ENCODE measurements at regions not wholly inside any gene's neighbourhood (a gene's known extent, or its start where the extent isn't known, plus 50 kb on each side); places are given as distances from the start of the nearest gene placed in this dataset.

DNA sequence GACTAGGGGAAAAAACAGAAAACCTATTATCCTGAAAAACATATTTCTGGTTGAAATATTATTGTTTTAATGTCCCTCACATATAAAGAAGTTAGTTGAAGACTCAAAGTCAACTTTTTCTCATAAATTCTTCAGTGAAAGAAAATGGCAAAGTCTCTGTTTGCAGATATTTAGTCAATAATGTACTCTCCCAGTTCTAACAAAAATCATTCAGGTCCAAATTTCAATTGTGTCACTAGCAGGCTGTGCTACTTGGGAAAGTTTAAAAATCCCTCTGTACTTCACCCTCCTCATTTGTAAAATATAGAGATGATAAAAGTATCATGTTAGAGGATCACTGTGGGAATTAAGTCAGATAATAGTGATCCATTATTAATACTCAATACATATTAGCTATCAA lies 496.5 kb downstream of the FSCB start:
- Histone ChIP-seq H3K27me3 (ENCODE audit: control insufficient read depth, insufficient read depth, low read length) (no peaks in the 10 kb centered on the region), H3K9ac (ENCODE audit: low read depth, low read length) (no peak overlapping the region), H3K4me3 (ENCODE audit: low read depth, low read length) (no peak overlapping the region), H3K9me3 (ENCODE audit: control insufficient read depth, insufficient read depth, low read length) (0 out of 2 replicates have a peak, but pooled peaks cover 2% of the 10 kb centered on the region), H3K4me1 (ENCODE audit: control insufficient read depth, insufficient read depth, low read length) (no peaks in the 10 kb centered on the region), H3K36me3 (ENCODE audit: control insufficient read depth, insufficient read depth, low read length) (no peaks in the 10 kb centered on the region), H3K27ac (ENCODE audit: low read depth, low read length) (no peak overlapping the region)

DNA sequence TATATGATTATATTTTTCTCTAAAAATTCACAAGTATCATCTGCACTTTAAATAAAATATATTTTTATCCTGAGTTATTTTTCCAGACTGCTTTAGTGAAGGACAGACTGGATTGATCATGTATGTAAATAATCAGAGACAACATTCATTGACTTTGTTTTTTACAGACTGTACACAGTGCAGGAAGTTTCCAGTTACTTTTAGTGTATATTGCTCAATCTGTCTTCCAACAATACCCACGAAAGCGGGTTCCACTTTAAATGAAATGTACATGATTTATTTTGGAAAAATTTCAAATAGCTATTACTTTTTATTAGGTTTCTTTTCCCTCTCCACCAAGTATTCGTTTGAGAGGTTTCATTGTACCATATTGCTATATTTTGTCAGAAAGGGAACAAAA lies 497.0 kb downstream of the FSCB start:
- Histone ChIP-seq H3K9me3 (ENCODE audit: control insufficient read depth, insufficient read depth, low read length) (0 out of 2 replicates have a peak, but pooled peaks cover 2% of the 10 kb centered on the region), H3K27me3 (ENCODE audit: control insufficient read depth, insufficient read depth, low read length) (no peaks in the 10 kb centered on the region), H3K36me3 (ENCODE audit: control insufficient read depth, insufficient read depth, low read length) (no peaks in the 10 kb centered on the region), H3K4me3 (ENCODE audit: low read depth, low read length) (no peak overlapping the region), H3K9ac (ENCODE audit: low read depth, low read length) (no peak overlapping the region), H3K4me1 (ENCODE audit: control insufficient read depth, insufficient read depth, low read length) (no peaks in the 10 kb centered on the region), H3K27ac (ENCODE audit: low read depth, low read length) (no peak overlapping the region)

DNA sequence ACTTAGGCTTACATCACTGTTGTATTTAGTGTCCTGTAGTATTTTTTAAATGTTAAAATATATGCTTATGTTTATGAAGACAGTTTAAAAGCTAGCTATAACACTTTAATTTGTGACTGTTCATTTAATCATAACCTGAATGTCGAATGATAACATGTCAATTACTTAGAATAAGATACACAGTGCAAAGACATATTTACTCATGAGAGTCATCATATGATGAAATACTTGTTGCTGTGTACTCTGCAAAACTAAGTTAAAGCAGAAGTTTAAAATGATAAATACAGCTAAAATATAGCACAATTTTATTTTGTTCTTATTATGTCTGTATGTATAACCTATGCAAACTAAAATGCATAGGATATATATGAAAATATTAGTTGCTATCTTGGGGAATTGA lies 497.4 kb downstream of the FSCB start:
- Histone ChIP-seq H3K4me1 (ENCODE audit: control insufficient read depth, insufficient read depth, low read length) (no peaks in the 10 kb centered on the region), H3K4me3 (ENCODE audit: low read depth, low read length) (no peak overlapping the region), H3K27me3 (ENCODE audit: control insufficient read depth, insufficient read depth, low read length) (no peaks in the 10 kb centered on the region), H3K27ac (ENCODE audit: low read depth, low read length) (no peak overlapping the region), H3K9me3 (ENCODE audit: control insufficient read depth, insufficient read depth, low read length) (0 out of 2 replicates have a peak, but pooled peaks cover 2% of the 10 kb centered on the region), H3K36me3 (ENCODE audit: control insufficient read depth, insufficient read depth, low read length) (no peaks in the 10 kb centered on the region), H3K9ac (ENCODE audit: low read depth, low read length) (no peak overlapping the region)

DNA sequence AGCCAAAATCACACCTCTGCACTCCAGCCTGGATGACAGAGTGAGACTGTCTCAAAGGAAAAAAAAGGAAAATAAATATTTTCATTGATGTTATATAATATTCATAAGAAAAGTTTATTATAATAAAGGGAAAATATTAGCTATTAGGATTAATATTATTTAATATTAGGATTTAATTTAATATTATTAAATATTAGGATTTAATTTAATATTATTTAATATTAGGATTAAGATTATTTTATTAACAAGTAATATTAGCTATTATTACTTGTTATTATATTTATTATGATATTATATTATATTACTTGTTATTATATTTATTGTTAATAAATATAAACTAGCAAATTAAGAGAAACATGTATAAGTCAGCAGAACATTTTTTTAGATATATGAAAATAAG lies 518.1 kb downstream of the FSCB start:
- Histone ChIP-seq H3K9ac (ENCODE audit: low read depth, low read length) (no peak overlapping the region), H3K4me3 (ENCODE audit: low read depth, low read length) (no peak overlapping the region), H3K27ac (ENCODE audit: low read depth, low read length) (no peak overlapping the region), H3K36me3 (ENCODE audit: control insufficient read depth, insufficient read depth, low read length) (no peaks in the 10 kb centered on the region), H3K4me1 (ENCODE audit: control insufficient read depth, insufficient read depth, low read length) (no peaks in the 10 kb centered on the region), H3K9me3 (ENCODE audit: control insufficient read depth, insufficient read depth, low read length) (no peaks in the 10 kb centered on the region), H3K27me3 (ENCODE audit: control insufficient read depth, insufficient read depth, low read length) (no peaks in the 10 kb centered on the region)

DNA sequence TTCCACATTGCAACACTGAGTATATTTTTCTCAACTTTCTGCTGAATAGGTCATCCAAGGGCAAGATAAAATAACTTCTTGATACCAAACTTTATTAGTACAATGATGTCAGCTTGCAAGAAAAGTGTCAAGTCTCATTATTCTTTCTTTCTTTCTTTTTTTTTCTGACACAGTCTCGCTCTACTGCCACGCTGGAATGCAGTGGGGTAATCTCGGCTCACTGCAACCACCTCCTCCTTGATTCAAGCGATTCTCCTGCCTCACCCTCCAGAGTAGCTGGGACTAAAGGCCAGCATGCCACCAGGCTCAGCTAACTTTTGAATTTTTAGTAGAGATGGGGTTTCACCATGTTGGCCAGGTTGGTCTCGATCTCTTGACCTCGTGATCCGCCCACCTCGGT lies 523.4 kb downstream of the FSCB start:
- no peaks in the 10 kb centered on the region for H3K36me3 ChIP-seq (ENCODE audit: control insufficient read depth, insufficient read depth, low read length)
- H3K9me3 ChIP-seq (ENCODE audit: control insufficient read depth, insufficient read depth, low read length) = peaks cover 12% of the 10 kb centered on the region
- no peak overlapping the region for H3K27ac ChIP-seq (ENCODE audit: low read depth, low read length)
- H3K4me1 ChIP-seq (ENCODE audit: control insufficient read depth, insufficient read depth, low read length) = no peaks in the 10 kb centered on the region
- no peak overlapping the region for H3K4me3 ChIP-seq (ENCODE audit: low read depth, low read length)
- H3K9ac ChIP-seq (ENCODE audit: low read depth, low read length) = no peak overlapping the region
- no peaks in the 10 kb centered on the region for H3K27me3 ChIP-seq (ENCODE audit: control insufficient read depth, insufficient read depth, low read length)

DNA sequence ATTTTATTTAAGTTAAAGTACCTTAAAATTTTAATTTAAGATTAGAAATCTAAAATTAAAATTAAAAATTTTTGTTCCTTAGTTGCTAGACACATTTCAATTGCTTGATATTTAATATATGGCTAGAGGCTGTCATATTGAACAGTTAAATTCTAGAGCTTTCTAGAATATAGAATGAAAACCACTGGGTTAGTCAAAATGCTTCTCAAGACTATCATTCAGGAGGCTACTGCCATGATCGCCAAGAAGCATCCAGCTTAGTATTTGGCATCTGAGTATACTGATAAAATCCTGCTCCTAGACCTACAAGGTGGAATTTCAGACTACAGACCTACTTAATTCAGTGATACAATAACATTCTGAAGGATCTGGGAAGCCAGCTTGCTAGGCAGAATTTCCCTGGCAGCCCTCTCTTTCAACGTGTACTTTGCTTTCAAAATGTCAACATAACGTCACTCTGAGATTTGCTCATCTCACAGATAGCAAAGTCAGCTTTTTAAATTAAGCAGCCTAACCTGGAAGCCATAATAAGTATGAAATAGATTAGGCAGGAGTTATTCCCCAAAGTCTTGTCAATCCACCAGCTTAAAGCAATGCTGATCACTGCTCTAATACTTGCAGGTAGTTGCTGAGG lies 525.8 kb downstream of the FSCB start:
- Histone ChIP-seq H3K4me3 (ENCODE audit: low read depth, low read length) (no peak overlapping the region), H3K9me3 (ENCODE audit: control insufficient read depth, insufficient read depth, low read length) (peaks cover 12% of the 10 kb centered on the region), H3K4me1 (ENCODE audit: control insufficient read depth, insufficient read depth, low read length) (no peaks in the 10 kb centered on the region), H3K36me3 (ENCODE audit: control insufficient read depth, insufficient read depth, low read length) (no peaks in the 10 kb centered on the region), H3K27ac (ENCODE audit: low read depth, low read length) (no peak overlapping the region), H3K27me3 (ENCODE audit: control insufficient read depth, insufficient read depth, low read length) (no peaks in the 10 kb centered on the region), H3K9ac (ENCODE audit: low read depth, low read length) (no peak overlapping the region)

DNA sequence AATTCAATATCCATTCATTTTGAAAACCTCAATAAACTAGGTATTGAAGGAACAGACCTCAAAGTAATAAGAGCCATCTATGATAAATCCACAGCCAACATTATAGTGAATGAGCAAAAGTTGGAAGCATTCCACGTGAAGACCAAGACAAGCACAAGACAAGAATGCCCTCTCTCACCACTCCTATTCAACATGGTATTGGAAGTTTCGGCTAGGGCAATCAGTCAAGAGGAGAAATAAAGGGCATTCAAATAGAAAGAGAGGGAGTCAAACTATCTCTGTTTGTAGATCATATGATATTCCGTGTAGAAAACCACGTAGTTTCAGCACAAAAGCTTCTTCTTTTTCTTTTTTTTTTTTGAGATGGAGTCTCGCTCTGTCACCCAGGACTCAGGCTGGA lies 550.3 kb downstream of the FSCB start:
- Histone ChIP-seq H3K4me3 (ENCODE audit: low read depth, low read length) (no peak overlapping the region), H3K9me3 (ENCODE audit: control insufficient read depth, insufficient read depth, low read length) (no peaks in the 10 kb centered on the region), H3K27ac (ENCODE audit: low read depth, low read length) (no peak overlapping the region), H3K36me3 (ENCODE audit: control insufficient read depth, insufficient read depth, low read length) (no peaks in the 10 kb centered on the region), H3K9ac (ENCODE audit: low read depth, low read length) (no peak overlapping the region), H3K4me1 (ENCODE audit: control insufficient read depth, insufficient read depth, low read length) (no peaks in the 10 kb centered on the region), H3K27me3 (ENCODE audit: control insufficient read depth, insufficient read depth, low read length) (no peaks in the 10 kb centered on the region)

DNA sequence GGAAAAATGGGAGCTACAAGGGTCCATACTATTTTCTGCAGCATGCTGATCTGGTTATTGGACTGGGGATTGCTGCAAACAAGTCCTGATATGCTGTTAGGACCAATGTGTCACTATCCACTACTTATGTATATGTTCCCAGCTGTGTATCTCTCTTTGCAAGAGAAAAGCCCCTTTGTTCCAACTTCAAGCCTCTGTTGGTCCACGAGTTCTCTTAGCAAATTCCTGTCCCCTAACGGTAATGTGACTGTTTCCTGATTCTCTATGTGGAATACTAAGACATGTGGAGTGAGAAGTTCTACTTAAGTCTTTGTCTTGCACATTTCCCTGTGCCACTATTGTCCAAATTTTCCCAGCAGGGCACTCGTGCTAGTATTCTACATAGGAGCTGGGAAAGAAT lies 557.7 kb downstream of the FSCB start:
- Histone ChIP-seq H3K9ac (ENCODE audit: low read depth, low read length) (no peak overlapping the region), H3K4me1 (ENCODE audit: control insufficient read depth, insufficient read depth, low read length) (peaks cover 16% of the 10 kb centered on the region), H3K36me3 (ENCODE audit: control insufficient read depth, insufficient read depth, low read length) (no peaks in the 10 kb centered on the region), H3K27me3 (ENCODE audit: control insufficient read depth, insufficient read depth, low read length) (no peaks in the 10 kb centered on the region), H3K4me3 (ENCODE audit: low read depth, low read length) (no peak overlapping the region), H3K27ac (ENCODE audit: low read depth, low read length) (peak overlapping the region; percentile 60), H3K9me3 (ENCODE audit: control insufficient read depth, insufficient read depth, low read length) (no peaks in the 10 kb centered on the region)

DNA sequence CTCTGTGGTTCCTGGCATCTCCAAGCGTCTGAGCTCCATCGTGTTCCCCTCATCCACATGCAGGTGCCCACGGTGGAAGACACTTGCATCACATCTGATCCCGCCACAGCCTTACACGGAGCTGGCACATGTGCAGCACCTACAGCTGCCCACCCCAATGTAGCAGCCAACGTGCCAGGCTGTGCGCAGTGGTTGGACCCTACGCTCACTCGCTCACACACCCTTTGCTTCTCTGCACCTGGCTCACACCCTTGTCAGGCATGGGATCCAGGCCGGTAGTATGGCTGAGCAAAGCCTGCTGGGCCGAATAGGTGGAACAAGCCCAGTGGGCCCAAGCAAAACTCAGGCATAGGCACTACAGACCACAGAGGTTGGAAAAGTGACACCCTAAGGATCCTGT lies 567.2 kb downstream of the FSCB start:
- Histone ChIP-seq H3K27me3 (ENCODE audit: control insufficient read depth, insufficient read depth, low read length) (no peaks in the 10 kb centered on the region), H3K27ac (ENCODE audit: low read depth, low read length) (no peak overlapping the region), H3K9me3 (ENCODE audit: control insufficient read depth, insufficient read depth, low read length) (peaks cover 6% of the 10 kb centered on the region), H3K4me3 (ENCODE audit: low read depth, low read length) (no peak overlapping the region), H3K9ac (ENCODE audit: low read depth, low read length) (no peak overlapping the region), H3K36me3 (ENCODE audit: control insufficient read depth, insufficient read depth, low read length) (no peaks in the 10 kb centered on the region), H3K4me1 (ENCODE audit: control insufficient read depth, insufficient read depth, low read length) (no peaks in the 10 kb centered on the region)

DNA sequence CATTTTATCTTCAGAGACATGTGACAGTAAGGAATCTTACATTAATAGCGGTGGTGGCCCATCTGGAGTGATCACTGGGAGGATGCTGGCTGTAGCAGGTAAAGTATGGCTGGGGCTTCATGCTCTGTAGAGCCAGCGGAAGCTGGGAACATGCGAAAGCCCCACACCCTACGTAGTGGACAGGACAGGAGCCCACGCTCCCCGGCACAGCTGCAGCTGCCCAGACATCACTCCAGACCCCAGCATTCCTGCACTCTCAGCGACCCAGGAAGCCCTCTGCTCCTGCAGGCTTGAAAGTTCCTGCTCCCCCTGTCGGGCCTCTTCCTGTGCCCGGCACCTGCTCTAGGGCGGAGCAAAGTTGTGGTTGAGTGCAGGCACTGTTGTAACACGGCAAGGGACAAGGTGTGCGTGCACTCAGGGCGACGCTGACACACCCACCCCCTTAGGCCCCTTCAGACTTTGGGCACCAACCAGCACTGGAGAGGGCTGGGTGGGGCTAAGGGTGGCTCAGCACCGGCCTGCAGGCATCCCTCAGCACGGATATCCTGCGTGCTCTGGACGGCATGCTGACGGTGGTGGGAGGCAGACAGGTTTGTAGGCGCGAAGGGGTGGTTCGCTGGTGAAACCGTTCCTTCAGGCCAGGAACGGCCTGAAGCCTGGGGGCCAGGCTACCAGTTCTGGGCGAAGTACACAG lies 568.3 kb downstream of the FSCB start:
- no peaks in the 10 kb centered on the region for H3K4me1 ChIP-seq (ENCODE audit: control insufficient read depth, insufficient read depth, low read length)
- H3K9ac ChIP-seq (ENCODE audit: low read depth, low read length) = no peak overlapping the region
- no peaks in the 10 kb centered on the region for H3K27me3 ChIP-seq (ENCODE audit: control insufficient read depth, insufficient read depth, low read length)
- H3K36me3 ChIP-seq (ENCODE audit: control insufficient read depth, insufficient read depth, low read length) = no peaks in the 10 kb centered on the region
- H3K27ac ChIP-seq (ENCODE audit: low read depth, low read length) = no peak overlapping the region
- no peak overlapping the region for H3K4me3 ChIP-seq (ENCODE audit: low read depth, low read length)
- H3K9me3 ChIP-seq (ENCODE audit: control insufficient read depth, insufficient read depth, low read length) = peaks cover 6% of the 10 kb centered on the region

DNA sequence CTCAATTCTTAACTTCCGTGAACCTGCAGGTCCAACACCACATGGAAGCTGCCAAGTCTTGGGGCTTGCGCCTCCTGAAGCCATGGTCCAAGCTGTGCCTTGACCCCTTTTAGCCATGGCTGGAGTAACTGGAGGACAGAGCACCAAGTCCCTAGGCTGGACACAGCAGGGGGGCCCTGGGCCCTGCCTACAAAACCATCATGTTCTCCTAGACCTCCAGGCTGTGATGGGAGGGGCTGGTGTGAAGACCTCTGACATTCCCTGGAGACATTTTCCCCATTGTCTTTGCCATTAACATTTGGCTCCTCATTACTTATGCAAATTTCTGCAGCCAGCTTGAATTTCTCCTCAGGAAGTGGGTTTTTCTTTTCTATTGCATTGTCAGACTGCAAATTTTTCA lies 570.1 kb downstream of the FSCB start:
- Histone ChIP-seq H3K27me3 (ENCODE audit: control insufficient read depth, insufficient read depth, low read length) (no peaks in the 10 kb centered on the region), H3K27ac (ENCODE audit: low read depth, low read length) (no peak overlapping the region), H3K4me3 (ENCODE audit: low read depth, low read length) (no peak overlapping the region), H3K9me3 (ENCODE audit: control insufficient read depth, insufficient read depth, low read length) (peaks cover 6% of the 10 kb centered on the region), H3K4me1 (ENCODE audit: control insufficient read depth, insufficient read depth, low read length) (no peaks in the 10 kb centered on the region), H3K36me3 (ENCODE audit: control insufficient read depth, insufficient read depth, low read length) (no peaks in the 10 kb centered on the region), H3K9ac (ENCODE audit: low read depth, low read length) (no peak overlapping the region)

Data from HUES48 (cell line).